ENCODE measurements at regions not wholly inside any gene's neighbourhood (a gene's known extent, or its start where the extent isn't known, plus 50 kb on each side); places are given as distances from the start of the nearest gene placed in this dataset.

DNA sequence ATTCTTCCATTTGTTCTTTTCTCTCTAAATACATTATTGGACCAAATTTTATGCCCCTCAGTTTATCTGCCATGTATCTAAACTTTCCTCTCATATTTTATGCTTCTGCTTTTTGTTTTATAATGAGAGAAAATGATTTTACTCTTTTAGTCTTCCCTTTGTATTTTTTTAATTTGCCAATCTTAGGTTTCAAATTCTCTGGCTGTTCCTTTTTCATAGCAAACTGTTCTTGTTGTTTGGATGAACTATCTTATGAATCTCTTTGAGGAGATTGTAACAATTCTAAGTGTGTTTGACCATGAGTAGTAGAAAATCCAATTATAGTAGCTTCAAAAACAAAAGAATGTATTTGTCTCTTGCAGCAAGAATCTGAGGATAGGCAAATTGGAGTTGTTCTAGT is 290.5 kb downstream of the NDFIP2 start:
- TF ChIP-seq, protein P1, sequence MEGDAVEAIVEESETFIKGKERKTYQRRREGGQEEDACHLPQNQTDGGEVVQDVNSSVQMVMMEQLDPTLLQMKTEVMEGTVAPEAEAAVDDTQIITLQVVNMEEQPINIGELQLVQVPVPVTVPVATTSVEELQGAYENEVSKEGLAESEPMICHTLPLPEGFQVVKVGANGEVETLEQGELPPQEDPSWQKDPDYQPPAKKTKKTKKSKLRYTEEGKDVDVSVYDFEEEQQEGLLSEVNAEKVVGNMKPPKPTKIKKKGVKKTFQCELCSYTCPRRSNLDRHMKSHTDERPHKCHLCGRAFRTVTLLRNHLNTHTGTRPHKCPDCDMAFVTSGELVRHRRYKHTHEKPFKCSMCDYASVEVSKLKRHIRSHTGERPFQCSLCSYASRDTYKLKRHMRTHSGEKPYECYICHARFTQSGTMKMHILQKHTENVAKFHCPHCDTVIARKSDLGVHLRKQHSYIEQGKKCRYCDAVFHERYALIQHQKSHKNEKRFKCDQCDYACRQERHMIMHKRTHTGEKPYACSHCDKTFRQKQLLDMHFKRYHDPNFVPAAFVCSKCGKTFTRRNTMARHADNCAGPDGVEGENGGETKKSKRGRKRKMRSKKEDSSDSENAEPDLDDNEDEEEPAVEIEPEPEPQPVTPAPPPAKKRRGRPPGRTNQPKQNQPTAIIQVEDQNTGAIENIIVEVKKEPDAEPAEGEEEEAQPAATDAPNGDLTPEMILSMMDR (IDR thresholded peaks at IDR 0.05) = no peak
- TF ChIP-seq POLR2AphosphoS5 (IDR thresholded peaks at IDR 0.05) (no peak), POLR2A (IDR thresholded peaks at IDR 0.05) (no peak)

Data from breast epithelium (tissue), 3 donors.